Activated CD4-positive, alpha-beta memory T cell treated with anti-CD3 and anti-CD28 coated beads for 36 hours (primary cell): ENCODE measurements at regions not wholly inside any gene's neighbourhood (a gene's known extent, or its start where the extent isn't known, plus 50 kb on each side); places are given as distances from the start of the nearest gene placed in this dataset.

ENCODE experiments used
- CTCF ChIA-PET: fragments of 350-600 bp; sonication (Branson Sonifier 250); formaldehyde crosslinking; loops from one replicate; lab custom pipeline; 2021; ENCODE audit warnings: antibody characterized with exemption, inconsistent platforms; lab: Charles Lee
- POLR2A ChIA-PET: fragments of 350-600 bp; sonication (Branson Sonifier 250); formaldehyde crosslinking; loops from one replicate; lab custom pipeline; 2021; ENCODE audit warnings: antibody characterized with exemption; lab: Charles Lee
- DNase-seq: peaks from one replicate; pipeline ENCODE4 v3.0.0-alpha.2; 2020
- H3K27ac Mint-ChIP-seq: one replicate; pipeline ENCODE4 v1.8.0; 2021; ENCODE audit warnings: mixed read lengths
- H3K27me3 Mint-ChIP-seq: one replicate; pipeline ENCODE4 v1.8.0; 2021; ENCODE audit warnings: mixed read lengths
- H3K36me3 Mint-ChIP-seq: one replicate; pipeline ENCODE4 v1.8.0; 2021; ENCODE audit warnings: mixed read lengths
- H3K4me1 Mint-ChIP-seq: one replicate; pipeline ENCODE4 v1.8.0; 2021; ENCODE audit warnings: low read depth, mixed read lengths
- H3K4me3 Mint-ChIP-seq: one replicate; pipeline ENCODE4 v1.8.0; 2021; ENCODE audit warnings: mild to moderate bottlenecking, mixed read lengths
- H3K9me3 Mint-ChIP-seq: one replicate; pipeline ENCODE4 v1.8.0; 2021; ENCODE audit warnings: mixed read lengths
- intact Hi-C: fragments of 100-400 bp; cut with micrococcal nuclease; formaldehyde crosslinking; loops from one replicate; pipeline ENCODE4 v1.15.1; 2023

GRCh38 chr3:5465183-5465582 lies 277.7 kb downstream of the EDEM1 start:
- CTCF ChIA-PET: no interaction called here
- Mint-ChIP-seq H3K27me3 (peaks cover 6% of the 10 kb centered on the region), H3K4me3 (no peak overlapping the region), H3K36me3 (no peaks in the 10 kb centered on the region), H3K9me3 (no peaks in the 10 kb centered on the region), H3K27ac (no peak overlapping the region), H3K4me1 (no peaks in the 10 kb centered on the region)
- POLR2A ChIA-PET: no interaction called here
- DNase-seq: no peak
- intact Hi-C loops: no loop called here

- no peak for DNase-seq
- POLR2A ChIA-PET: no interaction called here
- peaks cover 6% of the 10 kb centered on the region for H3K27me3 Mint-ChIP-seq
- intact Hi-C loops: no loop called here
- H3K4me3 Mint-ChIP-seq: no peak overlapping the region
- H3K4me1 Mint-ChIP-seq: no peaks in the 10 kb centered on the region
- H3K9me3 Mint-ChIP-seq: no peaks in the 10 kb centered on the region
- H3K27ac Mint-ChIP-seq: no peak overlapping the region
- CTCF ChIA-PET: no interaction called here
- H3K36me3 Mint-ChIP-seq: no peaks in the 10 kb centered on the region
These were observed 278.6 kb downstream of the EDEM1 start for GRCh38 chr3:5466065-5466464.

- intact Hi-C loops: no loop called here
- peaks cover 6% of the 10 kb centered on the region for H3K27me3 Mint-ChIP-seq
- H3K27ac Mint-ChIP-seq: no peak overlapping the region
- no peaks in the 10 kb centered on the region for H3K36me3 Mint-ChIP-seq
- H3K4me3 Mint-ChIP-seq: no peak overlapping the region
- H3K4me1 Mint-ChIP-seq: no peaks in the 10 kb centered on the region
- DNase-seq: no peak
- ChIA-PET CTCF (no interaction called here), POLR2A (no interaction called here)
- no peaks in the 10 kb centered on the region for H3K9me3 Mint-ChIP-seq
These were observed 279.2 kb downstream of the EDEM1 start for GRCh38 chr3:5466717-5467116.

- Mint-ChIP-seq H3K4me3 (no peak overlapping the region), H3K36me3 (no peaks in the 10 kb centered on the region), H3K9me3 (no peaks in the 10 kb centered on the region), H3K4me1 (no peaks in the 10 kb centered on the region), H3K27ac (no peak overlapping the region), H3K27me3 (peaks cover 1% of the 10 kb centered on the region)
- ChIA-PET CTCF (no interaction called here), POLR2A (no interaction called here)
- intact Hi-C loops: no loop called here
- no peak for DNase-seq
These were observed 286.0 kb downstream of the EDEM1 start for GRCh38 chr3:5473471-5473870.

GRCh38 chr3:5476403-5476802 lies 288.9 kb downstream of the EDEM1 start:
- intact Hi-C loops: no loop called here
- CTCF ChIA-PET: no interaction called here
- H3K36me3 Mint-ChIP-seq: no peaks in the 10 kb centered on the region
- no peak overlapping the region for H3K27ac Mint-ChIP-seq
- POLR2A ChIA-PET: no interaction called here
- no peak for DNase-seq
- peaks cover 1% of the 10 kb centered on the region for H3K27me3 Mint-ChIP-seq
- no peaks in the 10 kb centered on the region for H3K4me1 Mint-ChIP-seq
- H3K4me3 Mint-ChIP-seq: no peak overlapping the region
- H3K9me3 Mint-ChIP-seq: no peaks in the 10 kb centered on the region

- DNase-seq: no peak
- H3K9me3 Mint-ChIP-seq: no peaks in the 10 kb centered on the region
- H3K36me3 Mint-ChIP-seq: no peaks in the 10 kb centered on the region
- ChIA-PET CTCF (no interaction called here), POLR2A (no interaction called here)
- H3K27ac Mint-ChIP-seq: no peak overlapping the region
- no peaks in the 10 kb centered on the region for H3K4me1 Mint-ChIP-seq
- H3K27me3 Mint-ChIP-seq: no peaks in the 10 kb centered on the region
- H3K4me3 Mint-ChIP-seq: no peak overlapping the region
- intact Hi-C loops: no loop called here
These were observed 291.8 kb downstream of the EDEM1 start for GRCh38 chr3:5479229-5479799.

- Mint-ChIP-seq H3K27me3 (no peaks in the 10 kb centered on the region), H3K27ac (no peak overlapping the region), H3K36me3 (no peaks in the 10 kb centered on the region), H3K9me3 (no peaks in the 10 kb centered on the region), H3K4me1 (no peaks in the 10 kb centered on the region), H3K4me3 (no peak overlapping the region)
- POLR2A ChIA-PET: no interaction called here
- intact Hi-C loops: no loop called here
- CTCF ChIA-PET: no interaction called here
- DNase-seq: no peak
These were observed 292.7 kb downstream of the EDEM1 start for GRCh38 chr3:5480190-5480589.

- no peak for DNase-seq
- Mint-ChIP-seq H3K27ac (no peak overlapping the region), H3K9me3 (no peaks in the 10 kb centered on the region), H3K27me3 (no peaks in the 10 kb centered on the region), H3K4me1 (no peaks in the 10 kb centered on the region), H3K36me3 (no peaks in the 10 kb centered on the region), H3K4me3 (no peak overlapping the region)
- ChIA-PET CTCF (no interaction called here), POLR2A (no interaction called here)
- intact Hi-C loops: no loop called here
These were observed 297.9 kb downstream of the EDEM1 start for GRCh38 chr3:5485427-5485826.

- Mint-ChIP-seq H3K4me1 (no peaks in the 10 kb centered on the region), H3K27ac (no peak overlapping the region), H3K27me3 (no peaks in the 10 kb centered on the region), H3K4me3 (no peak overlapping the region), H3K36me3 (no peaks in the 10 kb centered on the region), H3K9me3 (no peaks in the 10 kb centered on the region)
- intact Hi-C loops: no loop called here
- POLR2A ChIA-PET: no interaction called here
- CTCF ChIA-PET: no interaction called here
- no peak for DNase-seq
These were observed 301.3 kb downstream of the EDEM1 start for GRCh38 chr3:5488771-5489170.

GRCh38 chr3:5489536-5489935 lies 302.0 kb downstream of the EDEM1 start:
- Mint-ChIP-seq H3K27me3 (no peaks in the 10 kb centered on the region), H3K27ac (no peak overlapping the region), H3K9me3 (no peaks in the 10 kb centered on the region), H3K4me3 (no peak overlapping the region), H3K4me1 (no peaks in the 10 kb centered on the region), H3K36me3 (no peaks in the 10 kb centered on the region)
- DNase-seq: no peak
- CTCF ChIA-PET: no interaction called here
- intact Hi-C loops: no loop called here
- POLR2A ChIA-PET: no interaction called here

GRCh38 chr3:5494905-5495519 lies 307.5 kb downstream of the EDEM1 start:
- Mint-ChIP-seq H3K4me1 (no peaks in the 10 kb centered on the region), H3K4me3 (no peak overlapping the region), H3K27ac (no peak overlapping the region), H3K9me3 (no peaks in the 10 kb centered on the region), H3K27me3 (no peaks in the 10 kb centered on the region), H3K36me3 (no peaks in the 10 kb centered on the region)
- DNase-seq: no peak
- intact Hi-C loops: no loop called here
- POLR2A ChIA-PET: no interaction called here
- CTCF ChIA-PET: no interaction called here

GRCh38 chr3:5497497-5497896 lies 310.0 kb downstream of the EDEM1 start:
- Mint-ChIP-seq H3K27ac (no peak overlapping the region), H3K36me3 (no peaks in the 10 kb centered on the region), H3K4me3 (no peak overlapping the region), H3K4me1 (no peaks in the 10 kb centered on the region), H3K27me3 (no peaks in the 10 kb centered on the region), H3K9me3 (no peaks in the 10 kb centered on the region)
- ChIA-PET CTCF (no interaction called here), POLR2A (no interaction called here)
- intact Hi-C loops: no loop called here
- no peak for DNase-seq

- H3K9me3 Mint-ChIP-seq: no peaks in the 10 kb centered on the region
- no peaks in the 10 kb centered on the region for H3K36me3 Mint-ChIP-seq
- DNase-seq: no peak
- intact Hi-C loops: no loop called here
- POLR2A ChIA-PET: no interaction called here
- no peak overlapping the region for H3K27ac Mint-ChIP-seq
- H3K27me3 Mint-ChIP-seq: no peaks in the 10 kb centered on the region
- CTCF ChIA-PET: no interaction called here
- H3K4me1 Mint-ChIP-seq: no peaks in the 10 kb centered on the region
- H3K4me3 Mint-ChIP-seq: no peak overlapping the region
These were observed 311.5 kb downstream of the EDEM1 start for GRCh38 chr3:5498981-5499380.
